Dendritic cell treated with granulocyte-macrophage colony-stimulating factor and Interleukin-4, amounts not matched to agents 40 ng/mL and 50 ng/mL, for 4 days (primary cell): ENCODE measurements at regions not wholly inside any gene's neighbourhood (a gene's known extent, or its start where the extent isn't known, plus 50 kb on each side); places are given as distances from the start of the nearest gene placed in this dataset.

ENCODE experiments used
- H3K27ac Mint-ChIP-seq: one replicate; pipeline ENCODE4 v1.8.0; 2022; ENCODE audit warnings: mild to moderate bottlenecking, mixed read lengths
- H3K27me3 Mint-ChIP-seq: one replicate; pipeline ENCODE4 v1.8.0; 2022; ENCODE audit warnings: mild to moderate bottlenecking, mixed read lengths
- H3K36me3 Mint-ChIP-seq: one replicate; pipeline ENCODE4 v1.8.0; 2022; ENCODE audit warnings: low read depth, mixed read lengths
- H3K4me1 Mint-ChIP-seq: one replicate; pipeline ENCODE4 v1.8.0; 2022; ENCODE audit warnings: low read depth, mixed read lengths
- H3K4me3 Mint-ChIP-seq: one replicate; pipeline ENCODE4 v1.8.0; 2022; ENCODE audit warnings: mild to moderate bottlenecking, moderate library complexity, mixed read lengths
- H3K9me3 Mint-ChIP-seq: one replicate; pipeline ENCODE4 v1.8.0; 2022; ENCODE audit warnings: mixed read lengths
- intact Hi-C: fragments of 100-400 bp; cut with micrococcal nuclease; formaldehyde crosslinking; loops from one replicate; pipeline ENCODE4 v1.15.0; 2022

- H3K9me3 Mint-ChIP-seq = peaks cover 24% of the 10 kb centered on the region
- intact Hi-C loops = no loop called here
- no peaks in the 10 kb centered on the region for H3K36me3 Mint-ChIP-seq
- no peak overlapping the region for H3K27ac Mint-ChIP-seq
- no peak overlapping the region for H3K4me3 Mint-ChIP-seq
- no peaks in the 10 kb centered on the region for H3K27me3 Mint-ChIP-seq
- H3K4me1 Mint-ChIP-seq = no peaks in the 10 kb centered on the region
Measured at GRCh38 chr7:42745357-42746059, 166.4 kb downstream of the C7orf25 start.

GRCh38 chr7:42744746-42745145 is 167.1 kb downstream of the C7orf25 start:
- Mint-ChIP-seq H3K4me1 (no peaks in the 10 kb centered on the region), H3K36me3 (no peaks in the 10 kb centered on the region)
- intact Hi-C loops = no loop called here

GRCh38 chr7:42743077-42743858 is 168.6 kb downstream of the C7orf25 start:
- intact Hi-C loops = no loop called here
- Mint-ChIP-seq H3K4me1 (no peaks in the 10 kb centered on the region), H3K9me3 (peaks cover 22% of the 10 kb centered on the region)

More at GRCh38 chr7:42744746-42745145, 167.1 kb downstream of the C7orf25 start:
- peaks cover 17% of the 10 kb centered on the region for H3K9me3 Mint-ChIP-seq
- H3K4me3 Mint-ChIP-seq = no peak overlapping the region
- no peak overlapping the region for H3K27ac Mint-ChIP-seq
- no peaks in the 10 kb centered on the region for H3K27me3 Mint-ChIP-seq

GRCh38 chr7:42742318-42742717 is 169.6 kb downstream of the C7orf25 start:
- H3K4me3 Mint-ChIP-seq = no peak overlapping the region
- intact Hi-C loops = no loop called here
- no peak overlapping the region for H3K27ac Mint-ChIP-seq
- peaks cover 26% of the 10 kb centered on the region for H3K9me3 Mint-ChIP-seq
- H3K36me3 Mint-ChIP-seq = no peaks in the 10 kb centered on the region
- no peaks in the 10 kb centered on the region for H3K4me1 Mint-ChIP-seq
- no peaks in the 10 kb centered on the region for H3K27me3 Mint-ChIP-seq

More at GRCh38 chr7:42743077-42743858, 168.6 kb downstream of the C7orf25 start:
- H3K36me3 Mint-ChIP-seq = no peaks in the 10 kb centered on the region
- no peaks in the 10 kb centered on the region for H3K27me3 Mint-ChIP-seq
- H3K4me3 Mint-ChIP-seq = no peak overlapping the region
- no peak overlapping the region for H3K27ac Mint-ChIP-seq

GRCh38 chr7:42740408-42740807 is 171.5 kb downstream of the C7orf25 start:
- no peaks in the 10 kb centered on the region for H3K27me3 Mint-ChIP-seq
- intact Hi-C loops = no loop called here
- H3K9me3 Mint-ChIP-seq = peaks cover 15% of the 10 kb centered on the region

GRCh38 chr7:42739638-42740037 is 172.2 kb downstream of the C7orf25 start:
- H3K36me3 Mint-ChIP-seq = no peaks in the 10 kb centered on the region
- H3K9me3 Mint-ChIP-seq = peaks cover 12% of the 10 kb centered on the region
- no peaks in the 10 kb centered on the region for H3K27me3 Mint-ChIP-seq
- intact Hi-C loops = no loop called here
- H3K4me3 Mint-ChIP-seq = no peak overlapping the region
- H3K4me1 Mint-ChIP-seq = no peaks in the 10 kb centered on the region
- no peak overlapping the region for H3K27ac Mint-ChIP-seq

More at GRCh38 chr7:42740408-42740807, 171.5 kb downstream of the C7orf25 start:
- Mint-ChIP-seq H3K4me3 (no peak overlapping the region), H3K36me3 (no peaks in the 10 kb centered on the region), H3K4me1 (no peaks in the 10 kb centered on the region), H3K27ac (no peak overlapping the region)

- Mint-ChIP-seq H3K4me3 (no peak overlapping the region), H3K9me3 (peaks cover 12% of the 10 kb centered on the region), H3K4me1 (no peaks in the 10 kb centered on the region), H3K27me3 (no peaks in the 10 kb centered on the region), H3K36me3 (no peaks in the 10 kb centered on the region), H3K27ac (no peak overlapping the region)
- intact Hi-C loops = no loop called here
Measured at GRCh38 chr7:42736931-42737330, 174.9 kb downstream of the C7orf25 start.

GRCh38 chr7:42735081-42735480 is 176.8 kb downstream of the C7orf25 start:
- peaks cover 12% of the 10 kb centered on the region for H3K9me3 Mint-ChIP-seq
- H3K36me3 Mint-ChIP-seq = no peaks in the 10 kb centered on the region
- H3K27ac Mint-ChIP-seq = no peak overlapping the region
- no peak overlapping the region for H3K4me3 Mint-ChIP-seq
- intact Hi-C loops = no loop called here
- H3K27me3 Mint-ChIP-seq = no peaks in the 10 kb centered on the region
- no peaks in the 10 kb centered on the region for H3K4me1 Mint-ChIP-seq

- Mint-ChIP-seq H3K36me3 (no peaks in the 10 kb centered on the region), H3K4me1 (no peaks in the 10 kb centered on the region), H3K27ac (no peak overlapping the region), H3K9me3 (peaks cover 12% of the 10 kb centered on the region), H3K27me3 (no peaks in the 10 kb centered on the region), H3K4me3 (no peak overlapping the region)
- intact Hi-C loops = no loop called here
Measured at GRCh38 chr7:42734568-42734967, 177.3 kb downstream of the C7orf25 start.

- Mint-ChIP-seq H3K4me1 (no peaks in the 10 kb centered on the region), H3K27me3 (no peaks in the 10 kb centered on the region), H3K36me3 (no peaks in the 10 kb centered on the region), H3K9me3 (peaks cover 5% of the 10 kb centered on the region), H3K27ac (no peak overlapping the region), H3K4me3 (no peak overlapping the region)
- intact Hi-C loops = no loop called here
Measured at GRCh38 chr7:42733040-42733439, 178.8 kb downstream of the C7orf25 start.

- intact Hi-C loops = no loop called here
- no peaks in the 10 kb centered on the region for H3K27me3 Mint-ChIP-seq
- no peak overlapping the region for H3K27ac Mint-ChIP-seq
- H3K9me3 Mint-ChIP-seq = no peaks in the 10 kb centered on the region
- no peaks in the 10 kb centered on the region for H3K4me1 Mint-ChIP-seq
- no peaks in the 10 kb centered on the region for H3K36me3 Mint-ChIP-seq
- H3K4me3 Mint-ChIP-seq = no peak overlapping the region
Measured at GRCh38 chr7:42730586-42730985, 181.3 kb downstream of the C7orf25 start.

GRCh38 chr7:42729053-42729765 is 182.7 kb downstream of the C7orf25 start:
- no peak overlapping the region for H3K27ac Mint-ChIP-seq
- H3K27me3 Mint-ChIP-seq = no peaks in the 10 kb centered on the region
- no peaks in the 10 kb centered on the region for H3K4me1 Mint-ChIP-seq
- H3K36me3 Mint-ChIP-seq = no peaks in the 10 kb centered on the region
- no peak overlapping the region for H3K4me3 Mint-ChIP-seq
- intact Hi-C loops = no loop called here
- no peaks in the 10 kb centered on the region for H3K9me3 Mint-ChIP-seq

- intact Hi-C loops = no loop called here
- H3K27me3 Mint-ChIP-seq = no peaks in the 10 kb centered on the region
Measured at GRCh38 chr7:42727451-42727850, 184.4 kb downstream of the C7orf25 start.

More at GRCh38 chr7:42727451-42727850, 184.4 kb downstream of the C7orf25 start:
- Mint-ChIP-seq H3K27ac (no peak overlapping the region), H3K36me3 (no peaks in the 10 kb centered on the region), H3K4me1 (no peaks in the 10 kb centered on the region), H3K9me3 (no peaks in the 10 kb centered on the region), H3K4me3 (no peak overlapping the region)
